OCI-LY7 (cell line): ENCODE measurements at regions not wholly inside any gene's neighbourhood (a gene's known extent, or its start where the extent isn't known, plus 50 kb on each side); places are given as distances from the start of the nearest gene placed in this dataset.

ENCODE experiments used
- BruUV-seq: library from RNA; stranded (reverse); fragments of 400-500 nt; replicated peaks from 2 replicates; lab custom pipeline; 2021; lab: Mats Ljungman, UMichigan
- CTCF ChIA-PET: fragments of 300-600 bp; sonication (Branson Sonifier 250); formaldehyde crosslinking; loops from one replicate; lab custom pipeline; 2022; ENCODE audit warnings: antibody characterized with exemption; ENCODE audit not compliant: unreplicated experiment; lab: Charles Lee
- POLR2A ChIA-PET: fragments of 300-600 bp; sonication (Branson Sonifier 250); formaldehyde crosslinking; loops from one replicate; lab custom pipeline; 2022; ENCODE audit warnings: antibody characterized with exemption; lab: Charles Lee
- DNase-seq: peaks from one replicate; pipeline ENCODE4 v3.0.0-alpha.2; 2015; ENCODE audit warnings: low spot score
- H2AFZ ChIP-seq: fragments of 200-600 bp; sonication (generic), shearing (Covaris generic); 2 replicates; pipeline ENCODE4 v1.6.1; 2014; ENCODE audit warnings: mild to moderate bottlenecking, antibody characterized with exemption, low read length, moderate library complexity
- H3K27ac ChIP-seq: fragments of 200-600 bp; sonication (generic); 2 replicates; pipeline ENCODE4 v1.5.1; 2014; ENCODE audit warnings: mixed run types, low read depth, mild to moderate bottlenecking, moderate library complexity, low read length, inconsistent platforms; ENCODE audit not compliant: poor library complexity, severe bottlenecking
- H3K36me3 ChIP-seq: fragments of 200-600 bp; sonication (generic); 2 replicates; pipeline ENCODE4 v1.6.1; 2014; ENCODE audit warnings: mild to moderate bottlenecking, antibody characterized with exemption, low read length, moderate library complexity, mixed read lengths; ENCODE audit not compliant: insufficient read depth
- H3K4me1 ChIP-seq: fragments of 200-600 bp; sonication (generic); 2 replicates; pipeline ENCODE4 v1.5.1; 2014; ENCODE audit warnings: mild to moderate bottlenecking, low read length; ENCODE audit not compliant: insufficient read depth, poor library complexity, severe bottlenecking
- H3K4me2 ChIP-seq: fragments of 200-600 bp; sonication (generic); 2 replicates; pipeline ENCODE4 v1.6.1; 2014; ENCODE audit warnings: mild to moderate bottlenecking, low read length
- H3K4me3 ChIP-seq: fragments of 200-600 bp; sonication (generic); 2 replicates; pipeline ENCODE4 v1.5.1; 2014; ENCODE audit warnings: mild to moderate bottlenecking, low read depth, low read length; ENCODE audit not compliant: poor library complexity, severe bottlenecking
- H3K79me2 ChIP-seq: fragments of 200-600 bp; sonication (generic); 2 replicates; pipeline ENCODE4 v1.6.1; 2016; ENCODE audit warnings: low read depth, mild to moderate bottlenecking, low read length, moderate library complexity, mixed read lengths; ENCODE audit not compliant: insufficient read depth
- H3K9me2 ChIP-seq: fragments of 200-600 bp; sonication (generic); 2 replicates; pipeline ENCODE4 v1.6.1; 2016; ENCODE audit warnings: mild to moderate bottlenecking, low read length, mixed read lengths; ENCODE audit not compliant: insufficient read depth
- H3K9me3 ChIP-seq: fragments of 200-600 bp; sonication (generic); 2 replicates; pipeline ENCODE4 v1.6.1; 2014; ENCODE audit warnings: mild to moderate bottlenecking, mixed run types, low read length, mixed read lengths
- H4K20me1 ChIP-seq: fragments of 200-600 bp; sonication (generic); 2 replicates; pipeline ENCODE4 v1.6.1; 2014; ENCODE audit warnings: mild to moderate bottlenecking, antibody characterized with exemption, low read length, moderate library complexity, mixed read lengths; ENCODE audit not compliant: insufficient read depth
- CTCF ChIP-seq: fragments of 200-600 bp; sonication (generic); conservative IDR thresholded peaks from 2 replicates; pipeline ENCODE4 v1.5.1; 2014; ENCODE audit warnings: mild to moderate bottlenecking, antibody characterized with exemption, low read length, moderate library complexity, mixed read lengths
- EZH2phosphoT487 ChIP-seq: fragments of 200-600 bp; sonication (generic); IDR thresholded peaks from 2 replicates; pipeline ENCODE4 v1.6.1; 2018; ENCODE audit warnings: low read depth, borderline replicate concordance, mild to moderate bottlenecking, mixed run types, antibody characterized with exemption, low read length, moderate library complexity, mixed read lengths
- intact Hi-C: fragments of 100-400 bp; cut with micrococcal nuclease; formaldehyde crosslinking; loops from one replicate; pipeline ENCODE4 v1.10.0; 2022; ENCODE audit not compliant: unreplicated experiment

GRCh38 chr20:24723647-24724352 lies 225.3 kb upstream of the CST7 start:
- Histone ChIP-seq H3K27ac (no peak overlapping the region), H3K36me3 (no peaks in the 10 kb centered on the region), H4K20me1 (no peaks in the 10 kb centered on the region), H3K79me2 (no peaks in the 10 kb centered on the region), H3K9me2 (no peaks in the 10 kb centered on the region), H3K4me1 (no peaks in the 10 kb centered on the region), H2AFZ (no peak overlapping the region), H3K4me2 (no peak overlapping the region), H3K9me3 (no peaks in the 10 kb centered on the region), H3K4me3 (no peak overlapping the region)
- ChIA-PET POLR2A (no interaction called here), CTCF (no interaction called here)
- intact Hi-C loops: no loop called here
- no peak for DNase-seq
- TF ChIP-seq EZH2phosphoT487 (no peak), CTCF (no peak)
- no TSS peak for BruUV-seq

GRCh38 chr20:24724982-24725533 lies 224.0 kb upstream of the CST7 start:
- no peaks in the 10 kb centered on the region for H3K79me2 ChIP-seq
- no peaks in the 10 kb centered on the region for H3K9me2 ChIP-seq
- H3K9me3 ChIP-seq: no peaks in the 10 kb centered on the region
- BruUV-seq: no TSS peak
- no peak overlapping the region for H3K27ac ChIP-seq
- ChIA-PET POLR2A (no interaction called here), CTCF (no interaction called here)
- H3K4me1 ChIP-seq: no peaks in the 10 kb centered on the region
- no peak overlapping the region for H3K4me3 ChIP-seq
- no peak for TF ChIP-seq CTCF
- TF ChIP-seq EZH2phosphoT487: no peak
- no peak overlapping the region for H3K4me2 ChIP-seq
- intact Hi-C loops: no loop called here
- H2AFZ ChIP-seq: no peak overlapping the region
- H4K20me1 ChIP-seq: no peaks in the 10 kb centered on the region
- no peaks in the 10 kb centered on the region for H3K36me3 ChIP-seq
- DNase-seq: no peak

GRCh38 chr20:24727795-24728194 lies 221.3 kb upstream of the CST7 start:
- Histone ChIP-seq H4K20me1 (no peaks in the 10 kb centered on the region), H3K4me1 (no peaks in the 10 kb centered on the region), H2AFZ (no peak overlapping the region), H3K36me3 (no peaks in the 10 kb centered on the region), H3K4me3 (no peak overlapping the region), H3K4me2 (no peak overlapping the region), H3K9me2 (no peaks in the 10 kb centered on the region), H3K79me2 (no peaks in the 10 kb centered on the region), H3K27ac (no peak overlapping the region), H3K9me3 (no peaks in the 10 kb centered on the region)
- no peak for DNase-seq
- TF ChIP-seq CTCF: no peak
- no peak for TF ChIP-seq EZH2phosphoT487
- no TSS peak for BruUV-seq
- ChIA-PET CTCF (no interaction called here), POLR2A (no interaction called here)
- intact Hi-C loops: no loop called here
